Esophagus squamous epithelium (tissue), 4 donors: ENCODE measurements at regions not wholly inside any gene's neighbourhood (a gene's known extent, or its start where the extent isn't known, plus 50 kb on each side); places are given as distances from the start of the nearest gene placed in this dataset.

Experiments
- CTCF ChIP-seq, 6 experiments: fragments of 450-650 bp in 4 of 6; fragments of 200-600 bp in 2 of 6; sonication (generic) in 2 of 6; IDR thresholded peaks; one replicate each; pipeline ENCODE4 v1.5.1; 2016 to 2019; ENCODE audit warnings: antibody characterized with exemption in 6 of 6, mild to moderate bottlenecking in 4 of 6, moderate library complexity in 4 of 6
- POLR2A ChIP-seq, 4 donors: fragments of 450-650 bp; IDR thresholded peaks; one replicate each; pipeline ENCODE4 v1.6.1; 2017; ENCODE audit warnings: antibody characterized with exemption in 4 of 4, mild to moderate bottlenecking in 4 of 4, moderate library complexity in 3 of 4

DNA sequence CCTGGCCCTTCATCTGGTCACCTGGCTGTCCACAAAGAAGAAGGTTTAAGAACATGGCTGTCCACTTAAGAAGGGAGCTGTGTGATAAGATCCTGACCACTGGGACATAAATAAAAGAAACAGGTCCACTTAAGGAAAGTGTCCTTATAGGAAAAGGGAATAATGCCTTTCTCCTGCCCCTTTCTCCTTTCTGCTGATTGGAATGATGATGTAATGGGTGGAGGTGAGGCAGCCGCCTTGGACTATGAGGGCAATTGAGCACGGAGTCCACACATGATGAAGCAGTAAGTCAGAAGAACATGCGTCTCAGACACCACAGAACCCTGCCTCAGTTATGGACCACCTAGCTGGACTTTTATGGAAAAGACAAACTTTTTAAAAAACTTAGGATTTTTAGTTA, 401.1 kb downstream of the SHANK2 start:
- TF ChIP-seq CTCF (IDR thresholded peaks at IDR 0.05) (no peak), POLR2A (IDR thresholded peaks at IDR 0.05) (no peak)
